GM19025 (cell line): ENCODE measurements at regions not wholly inside any gene's neighbourhood (a gene's known extent, or its start where the extent isn't known, plus 50 kb on each side); places are given as distances from the start of the nearest gene placed in this dataset.

Source experiments
- ATAC-seq: cut with Tn5 transposase; IDR thresholded peaks from one replicate; pipeline ENCODE4 v1.9.1; 2021; ENCODE audit warnings: mild to moderate bottlenecking, low read depth, moderate library complexity; ENCODE audit not compliant: unreplicated experiment

DNA sequence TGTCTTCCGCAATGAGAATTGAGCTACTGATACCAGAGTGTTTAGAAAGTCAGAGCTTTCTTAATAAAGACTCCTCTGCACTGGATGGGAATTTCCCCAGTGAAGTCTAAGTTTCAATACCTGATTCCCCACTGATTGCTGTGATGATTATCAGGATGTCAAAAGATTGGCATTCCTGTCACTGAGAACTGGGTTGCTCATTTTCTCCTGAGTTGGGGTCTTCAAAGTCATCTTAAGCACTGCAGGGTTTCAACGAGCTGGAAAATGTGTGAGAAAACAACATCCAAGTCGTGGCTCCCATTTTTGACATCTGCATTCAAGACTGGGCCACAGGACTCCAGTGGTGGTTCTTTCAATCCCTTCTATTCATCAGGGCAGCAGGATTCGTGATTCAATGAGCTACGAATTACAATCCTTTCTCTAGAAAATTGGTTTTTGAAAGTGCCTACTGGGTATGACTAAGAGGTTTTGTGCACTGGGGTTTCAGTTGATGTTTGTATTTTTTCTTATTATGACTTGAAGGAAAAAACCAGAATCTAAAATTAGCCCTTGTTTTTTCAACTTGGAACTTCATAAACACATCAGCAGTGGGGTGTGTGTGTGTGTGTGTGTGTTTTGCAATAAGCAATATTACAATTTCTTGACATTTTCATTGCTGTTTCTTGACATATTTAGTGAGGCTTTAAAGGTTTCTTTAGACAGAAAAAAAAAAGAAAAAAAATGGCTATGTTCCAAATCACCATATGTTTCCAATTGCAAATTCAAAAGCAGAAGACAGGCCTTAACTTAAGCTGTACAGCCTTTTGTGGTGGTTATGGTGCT, 233.0 kb downstream of the FAM76B start:
- ATAC-seq: peak; percentile 72

GRCh38 chr11:95556011-95556341, 233.6 kb downstream of the FAM76B start:
- ATAC-seq: no peak

DNA sequence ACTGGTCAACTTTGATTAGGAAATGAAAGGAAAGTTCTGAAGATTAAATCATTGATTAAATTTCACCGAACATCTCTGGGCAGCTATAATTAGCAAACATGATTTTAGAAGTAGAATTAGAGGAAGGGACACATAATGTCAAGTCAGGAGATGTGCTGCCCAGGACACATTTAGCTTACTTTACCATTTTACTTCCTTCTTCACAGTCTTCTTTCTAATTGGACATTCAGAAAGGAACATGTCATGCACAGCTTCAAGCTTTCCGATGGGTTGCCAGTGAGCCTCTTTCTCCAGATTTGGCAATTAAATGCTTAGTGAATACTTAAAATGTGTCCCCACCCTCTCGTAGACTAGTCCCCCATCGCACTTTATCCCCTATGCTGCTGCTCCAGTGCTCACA, 234.7 kb downstream of the FAM76B start:
- no peak for ATAC-seq

DNA sequence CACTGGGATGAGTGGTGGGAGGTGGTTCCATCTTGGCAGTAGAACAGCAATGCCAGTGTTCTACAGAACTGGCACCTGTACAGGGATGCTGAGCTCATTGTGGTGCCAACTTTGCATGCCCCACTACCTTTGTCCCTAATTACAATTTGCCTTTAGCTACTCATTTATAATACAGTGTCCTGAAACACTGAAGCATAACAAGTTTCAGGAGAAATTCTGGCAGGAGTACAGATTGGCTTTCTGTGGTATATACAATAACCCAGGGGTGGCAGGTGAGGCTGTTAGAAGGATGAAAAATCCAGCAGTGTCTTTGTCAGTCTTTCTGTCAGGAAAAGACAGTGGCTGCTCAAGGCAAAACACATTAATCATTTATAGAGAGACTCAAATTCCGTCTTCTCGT, 240.3 kb downstream of the FAM76B start:
- no peak for ATAC-seq

- no peak for ATAC-seq
These were observed 241.2 kb downstream of the FAM76B start for GRCh38 chr11:95548416-95548815.

DNA sequence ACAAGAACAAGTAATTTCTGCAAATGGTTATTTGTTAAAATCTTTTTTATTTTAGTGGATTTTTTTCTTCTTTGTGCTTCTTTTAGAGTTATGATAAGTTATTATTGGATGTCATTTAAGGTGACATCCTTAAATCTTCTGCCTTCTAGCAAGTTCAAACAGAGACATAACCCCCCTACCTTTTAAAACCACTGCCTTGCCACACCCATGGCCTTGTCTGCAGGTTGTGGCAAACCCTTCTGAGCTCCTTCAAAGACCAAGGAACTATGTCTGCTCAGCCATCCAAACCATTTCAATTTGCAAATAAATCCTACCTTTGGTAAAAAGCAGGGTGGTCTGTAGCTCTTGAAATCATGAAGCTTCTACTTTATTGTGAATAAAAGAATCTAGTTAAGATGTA, 241.6 kb downstream of the FAM76B start:
- no peak for ATAC-seq

DNA sequence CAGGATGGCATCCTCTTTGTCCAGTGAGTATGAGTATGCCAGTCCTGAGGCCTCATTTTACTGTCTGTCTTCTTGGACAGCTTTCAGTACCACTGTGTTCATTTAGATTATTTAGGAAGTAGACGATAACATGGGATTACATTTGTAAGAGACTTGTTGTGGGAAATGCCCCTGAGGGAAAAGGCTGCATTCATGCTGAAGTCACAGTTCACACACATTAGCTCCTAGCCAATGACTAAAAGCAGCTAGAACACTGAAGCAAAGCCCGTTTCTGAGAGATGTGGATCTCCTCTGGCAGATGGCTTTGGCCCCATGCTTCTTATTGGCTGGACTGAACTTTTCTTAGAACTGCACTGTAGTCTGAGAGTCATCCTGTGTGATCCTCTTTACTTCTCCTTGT, 242.4 kb downstream of the FAM76B start:
- ATAC-seq: no peak

- ATAC-seq: no peak
These were observed 244.3 kb downstream of the FAM76B start for GRCh38 chr11:95545116-95545875.

DNA sequence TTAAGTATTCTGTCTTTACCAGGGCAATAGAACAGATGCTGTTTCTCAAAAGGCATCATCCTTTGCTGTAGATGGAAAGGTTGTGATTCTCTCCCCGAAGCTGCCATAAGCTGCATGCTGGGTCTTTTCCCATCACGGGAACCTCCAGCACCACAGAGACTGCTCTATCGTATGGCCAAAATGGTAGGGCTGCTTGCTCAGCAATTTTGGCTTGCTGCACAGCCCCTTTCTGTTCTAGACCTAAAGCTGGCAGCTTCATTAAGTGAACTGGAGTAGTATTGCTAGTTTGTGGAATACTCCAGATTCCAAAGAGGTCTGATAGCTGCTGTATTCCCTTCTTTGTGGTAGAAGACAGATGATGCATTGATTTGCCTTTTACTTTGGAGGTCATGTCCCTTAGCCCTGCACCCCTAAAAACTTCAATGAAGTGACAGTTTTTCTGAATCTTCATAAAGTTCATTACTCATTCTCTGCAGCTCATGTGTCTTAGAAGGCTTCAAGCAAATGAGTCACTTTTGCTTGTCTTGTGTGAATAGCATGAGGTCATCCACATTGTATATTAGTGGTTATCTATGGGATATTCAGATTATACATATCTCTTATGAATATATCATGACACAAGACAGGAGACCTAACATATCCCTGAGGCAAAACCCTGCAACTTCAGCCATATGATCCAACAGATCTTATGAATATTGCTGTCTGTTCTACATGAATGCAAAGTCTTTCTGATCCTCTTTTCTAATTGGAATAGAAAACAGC, 245.3 kb downstream of the FAM76B start:
- no peak for ATAC-seq

GRCh38 chr11:95542868-95543551, 246.6 kb downstream of the FAM76B start:
- ATAC-seq: no peak

DNA sequence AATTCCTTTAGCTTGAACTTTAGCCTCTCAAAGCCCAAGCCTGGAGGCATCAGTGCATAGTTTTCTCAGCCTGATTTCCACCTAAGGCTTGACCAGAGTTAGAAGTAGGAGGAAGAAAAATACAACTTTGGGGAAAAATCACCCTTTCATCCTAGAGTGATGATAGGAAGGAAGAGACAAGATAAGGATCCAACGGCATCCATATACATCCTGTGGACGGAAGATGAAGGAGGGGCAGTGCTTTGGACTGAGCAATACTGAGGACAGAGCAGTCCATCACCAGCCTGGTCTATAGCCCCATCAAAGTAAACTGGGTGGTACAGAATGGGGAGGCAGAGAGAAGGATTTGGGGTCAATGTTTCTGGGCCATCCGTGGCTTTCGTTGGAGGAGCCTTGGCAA, 247.9 kb downstream of the FAM76B start:
- ATAC-seq: no peak

DNA sequence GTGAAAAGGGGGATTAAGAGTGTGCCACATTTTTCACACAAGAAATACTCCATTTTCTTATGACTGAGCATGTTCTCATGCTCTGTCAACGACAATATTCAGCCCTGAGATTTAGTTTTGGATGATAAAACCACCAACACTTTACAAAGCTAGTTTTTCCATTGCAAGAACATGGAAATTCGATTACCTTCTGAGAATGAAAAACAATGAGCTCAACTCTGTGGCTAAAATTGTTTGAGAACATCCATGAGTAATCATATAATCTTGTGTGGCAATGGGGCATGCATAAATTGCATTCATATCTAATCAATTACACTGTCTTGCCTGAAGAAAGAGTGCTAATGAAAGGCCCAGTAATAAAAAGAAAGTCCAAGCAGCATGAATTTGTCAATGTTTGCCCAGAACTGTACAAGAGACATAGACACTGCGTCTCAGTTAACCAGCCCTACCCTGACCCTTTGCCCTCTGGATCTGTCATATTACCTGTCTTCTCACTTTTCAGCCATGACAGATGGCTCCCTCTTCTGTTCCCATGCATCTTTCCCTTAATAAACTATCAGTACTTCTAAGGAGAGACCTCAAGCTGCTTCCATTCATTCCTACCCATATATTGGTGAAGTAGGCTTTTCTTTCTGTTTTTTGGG, 253.4 kb downstream of the FAM76B start:
- ATAC-seq: no peak

DNA sequence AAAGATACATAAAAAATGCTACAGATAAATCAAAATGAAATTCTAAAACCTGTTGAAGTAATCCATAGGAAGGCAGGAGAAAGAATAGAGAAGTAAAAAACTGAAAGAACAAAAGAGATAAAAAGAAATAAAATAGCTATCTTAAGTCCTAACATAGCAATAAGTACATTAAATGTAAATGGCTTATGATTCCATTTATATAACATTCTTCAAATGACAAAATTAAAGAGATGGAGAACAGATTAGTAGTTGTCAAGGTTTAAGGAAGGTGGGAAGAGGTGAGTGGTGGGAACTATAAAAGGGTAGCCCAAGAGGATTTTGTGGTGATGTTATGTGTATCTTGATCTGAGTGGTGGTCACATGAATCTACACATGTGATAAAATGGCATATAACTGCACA, 254.8 kb downstream of the FAM76B start:
- ATAC-seq: no peak

DNA sequence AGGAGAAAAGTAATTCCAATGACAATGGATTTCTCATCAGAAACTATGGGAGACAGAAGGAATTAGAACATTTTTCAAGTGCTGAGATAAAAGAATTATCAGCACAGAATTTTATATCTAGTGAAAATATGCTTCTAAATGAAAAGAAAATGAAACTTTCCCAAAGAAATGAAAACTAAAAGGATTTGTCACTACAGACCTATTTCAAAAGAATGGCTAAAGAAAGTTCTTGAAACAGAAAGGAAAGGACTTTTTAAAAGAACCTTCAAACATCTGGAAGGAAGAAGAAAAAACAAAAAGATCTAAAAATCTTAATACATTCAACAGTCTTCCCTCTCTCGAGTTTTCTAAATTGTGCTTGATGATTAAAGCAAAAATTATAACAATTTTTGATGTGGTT, 255.4 kb downstream of the FAM76B start:
- ATAC-seq: no peak

- ATAC-seq: no peak
These were observed 258.5 kb downstream of the FAM76B start for GRCh38 chr11:95531116-95531515.

DNA sequence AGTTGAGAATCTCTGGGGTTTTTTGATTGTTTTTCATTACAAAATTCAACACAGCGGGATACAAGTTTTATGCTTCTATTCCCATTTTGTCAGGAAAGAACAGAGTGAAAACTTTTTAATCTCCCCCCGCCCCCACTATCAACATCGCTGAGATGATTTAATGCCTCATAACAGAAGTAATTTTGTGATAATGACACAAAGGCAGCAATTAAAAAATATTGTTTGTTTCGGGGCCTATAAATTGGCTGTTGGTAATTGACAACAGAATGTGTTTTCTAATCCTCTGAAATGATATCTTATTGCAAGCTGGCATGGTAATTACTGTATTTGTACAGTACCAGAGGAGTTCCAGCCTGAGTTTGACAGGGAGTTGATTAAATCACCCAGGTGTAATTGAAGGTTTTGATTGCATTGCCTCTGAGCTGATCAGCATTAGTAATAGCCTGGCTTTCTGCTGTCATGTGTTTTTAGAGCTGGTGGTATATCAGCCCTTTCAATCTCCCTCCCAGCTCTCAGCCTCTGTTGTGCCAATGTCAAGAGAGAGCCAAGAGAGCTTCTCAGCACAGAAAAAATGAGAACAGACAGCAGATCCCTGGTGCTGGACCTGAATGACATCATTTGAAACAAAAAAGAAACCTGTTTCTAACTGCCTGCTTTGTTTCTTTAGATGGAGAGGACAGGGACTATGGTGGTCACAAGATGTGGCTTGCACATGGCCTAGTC, 265.1 kb downstream of the FAM76B start:
- ATAC-seq: no peak

DNA sequence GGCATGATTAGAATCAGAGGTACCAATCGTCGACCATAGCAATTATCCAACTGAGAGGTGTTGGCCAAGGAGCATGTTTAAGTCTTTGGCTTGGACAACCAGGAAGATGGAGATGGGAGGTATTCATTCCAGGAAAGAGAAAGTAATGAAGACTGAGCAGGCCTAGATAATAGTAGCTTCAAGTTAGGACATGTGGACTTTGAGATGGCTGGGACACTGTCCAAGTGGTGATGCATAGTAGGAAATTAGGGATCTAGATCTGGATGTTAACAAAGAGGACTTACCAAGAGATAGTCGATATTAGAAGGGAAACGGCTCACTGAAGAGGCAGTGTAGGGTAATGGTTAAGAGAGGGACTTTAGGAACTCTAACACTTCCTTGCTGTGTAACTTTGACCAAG, 266.7 kb downstream of the FAM76B start:
- no peak for ATAC-seq

GRCh38 chr11:95521862-95522261, 267.7 kb downstream of the FAM76B start:
- ATAC-seq: no peak

- no peak for ATAC-seq
These were observed 268.4 kb downstream of the FAM76B start for GRCh38 chr11:95521133-95521542.
